Nephron progenitor cell (in vitro differentiated cells): ENCODE measurements at regions not wholly inside any gene's neighbourhood (a gene's known extent, or its start where the extent isn't known, plus 50 kb on each side); places are given as distances from the start of the nearest gene placed in this dataset.
"Not testable (repeated sequence)": the region's sequence is repeated elsewhere in the genome, so short reads cannot be mapped to it uniquely, and the experiment has no call there.

Experiments used
- DNase-seq: peaks from one replicate; pipeline ENCODE4 v3.0.0; 2021
- H3K27ac Mint-ChIP-seq: 2 replicates; pipeline ENCODE4 v1.8.0; 2021; ENCODE audit warnings: mild to moderate bottlenecking, moderate library complexity, mixed read lengths
- H3K27me3 Mint-ChIP-seq: 2 replicates; pipeline ENCODE4 v1.8.0; 2021; ENCODE audit warnings: mild to moderate bottlenecking, low read depth, mixed read lengths; ENCODE audit not compliant: poor library complexity
- H3K36me3 Mint-ChIP-seq: 2 replicates; pipeline ENCODE4 v1.8.0; 2021; ENCODE audit warnings: low read depth, mixed read lengths
- H3K4me1 Mint-ChIP-seq: 2 replicates; pipeline ENCODE4 v1.8.0; 2021; ENCODE audit warnings: mixed read lengths
- H3K4me3 Mint-ChIP-seq: 2 replicates; pipeline ENCODE4 v1.8.0; 2021; ENCODE audit warnings: mild to moderate bottlenecking, moderate library complexity, mixed read lengths
- H3K9me3 Mint-ChIP-seq: 2 replicates; pipeline ENCODE4 v1.8.0; 2021; ENCODE audit warnings: mild to moderate bottlenecking, moderate library complexity, mixed read lengths
- CTCF ChIP-seq: fragments of 200-600 bp; sonication (generic); IDR thresholded peaks from 2 replicates; pipeline ENCODE4 v1.5.0; 2021; ENCODE audit warnings: antibody characterized with exemption

- Mint-ChIP-seq H3K4me3 (no peak overlapping the region), H3K36me3 (no peaks in the 10 kb centered on the region), H3K4me1 (peaks cover 6% of the 10 kb centered on the region), H3K27me3 (peaks cover 3% of the 10 kb centered on the region), H3K27ac (no peak overlapping the region), H3K9me3 (no peaks in the 10 kb centered on the region)
- TF ChIP-seq CTCF: no peak
- no peak for DNase-seq
Measured at GRCh38 chr20:11992426-11992825, 74.7 kb downstream of the BTBD3 start.

GRCh38 chr20:11993886-11994461 is 76.3 kb downstream of the BTBD3 start:
- H3K27ac Mint-ChIP-seq: no peak overlapping the region
- H3K27me3 Mint-ChIP-seq: no peaks in the 10 kb centered on the region
- peaks cover 6% of the 10 kb centered on the region for H3K4me1 Mint-ChIP-seq
- no peak overlapping the region for H3K4me3 Mint-ChIP-seq
- TF ChIP-seq CTCF: no peak
- H3K36me3 Mint-ChIP-seq: no peaks in the 10 kb centered on the region
- H3K9me3 Mint-ChIP-seq: no peaks in the 10 kb centered on the region
- DNase-seq: no peak

- peak overlapping the region; percentile 72 for H3K27ac Mint-ChIP-seq
- H3K9me3 Mint-ChIP-seq: no peaks in the 10 kb centered on the region
- peaks cover 6% of the 10 kb centered on the region for H3K4me1 Mint-ChIP-seq
- H3K36me3 Mint-ChIP-seq: no peaks in the 10 kb centered on the region
- no peaks in the 10 kb centered on the region for H3K27me3 Mint-ChIP-seq
- TF ChIP-seq CTCF: no peak
- no peak for DNase-seq
- H3K4me3 Mint-ChIP-seq: no peak overlapping the region
Measured at GRCh38 chr20:11995805-11996567, 78.3 kb downstream of the BTBD3 start.

GRCh38 chr20:12004776-12005175 is 87.1 kb downstream of the BTBD3 start:
- not testable (repeated sequence) for DNase-seq, H3K36me3 Mint-ChIP-seq, H3K27me3 Mint-ChIP-seq, H3K4me1 Mint-ChIP-seq, H3K27ac Mint-ChIP-seq, H3K4me3 Mint-ChIP-seq
- peaks cover 17% of the 10 kb centered on the region for H3K9me3 Mint-ChIP-seq

GRCh38 chr20:12012241-12013222 is 94.8 kb downstream of the BTBD3 start:
- no peak overlapping the region for H3K4me3 Mint-ChIP-seq
- peak; percentile 24 for DNase-seq
- TF ChIP-seq CTCF: peak; percentile 70
- no peak overlapping the region for H3K27ac Mint-ChIP-seq
- H3K27me3 Mint-ChIP-seq: peaks cover 2% of the 10 kb centered on the region
- H3K36me3 Mint-ChIP-seq: no peaks in the 10 kb centered on the region
- no peaks in the 10 kb centered on the region for H3K9me3 Mint-ChIP-seq
- H3K4me1 Mint-ChIP-seq: peaks cover 11% of the 10 kb centered on the region

GRCh38 chr20:12014276-12014675 is 96.6 kb downstream of the BTBD3 start:
- Mint-ChIP-seq H3K27ac (no peak overlapping the region), H3K36me3 (no peaks in the 10 kb centered on the region), H3K4me3 (no peak overlapping the region), H3K9me3 (no peaks in the 10 kb centered on the region), H3K4me1 (peaks cover 11% of the 10 kb centered on the region), H3K27me3 (peaks cover 2% of the 10 kb centered on the region)
- TF ChIP-seq CTCF: no peak
- DNase-seq: no peak
